ENCODE measurements at regions not wholly inside any gene's neighbourhood (a gene's known extent, or its start where the extent isn't known, plus 50 kb on each side); places are given as distances from the start of the nearest gene placed in this dataset.

DNA sequence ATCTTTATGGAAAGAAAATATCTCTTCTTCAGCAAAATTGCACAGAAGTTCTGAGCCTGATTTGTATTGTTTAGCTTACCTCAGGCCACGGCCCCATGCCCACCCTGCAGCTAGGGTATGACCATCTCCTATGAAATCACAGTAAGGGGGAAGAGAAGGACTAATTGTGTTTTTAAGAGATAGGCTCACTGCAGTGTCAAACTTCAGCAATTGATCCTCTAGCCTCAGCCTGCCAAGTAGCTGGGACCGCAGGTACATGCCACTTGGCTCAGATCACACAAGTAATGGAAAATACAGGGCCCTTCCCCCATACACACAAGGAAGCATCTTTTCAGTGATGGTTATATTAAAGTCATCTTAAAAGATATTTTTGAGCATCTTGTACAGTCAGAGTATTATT is 60.0 kb downstream of the DMAC1 start (continued):
- TF ChIP-seq HMGXB3 (CRISPR knock-in tag; IDR thresholded peaks at IDR 0.05; ENCODE audit: borderline replicate concordance): no peak
- TF ChIP-seq ZNF263 (CRISPR knock-in tag; IDR thresholded peaks at IDR 0.05): no peak
- TF ChIP-seq, protein P1, sequence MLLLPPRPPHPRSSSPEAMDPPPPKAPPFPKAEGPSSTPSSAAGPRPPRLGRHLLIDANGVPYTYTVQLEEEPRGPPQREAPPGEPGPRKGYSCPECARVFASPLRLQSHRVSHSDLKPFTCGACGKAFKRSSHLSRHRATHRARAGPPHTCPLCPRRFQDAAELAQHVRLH (CRISPR knock-in tag; IDR thresholded peaks at IDR 0.05; ENCODE audit: borderline replicate concordance, low read depth): no peak
- no peak for TF ChIP-seq RAD21 (CRISPR knock-in tag; IDR thresholded peaks at IDR 0.05)
- TF ChIP-seq, protein P2, sequence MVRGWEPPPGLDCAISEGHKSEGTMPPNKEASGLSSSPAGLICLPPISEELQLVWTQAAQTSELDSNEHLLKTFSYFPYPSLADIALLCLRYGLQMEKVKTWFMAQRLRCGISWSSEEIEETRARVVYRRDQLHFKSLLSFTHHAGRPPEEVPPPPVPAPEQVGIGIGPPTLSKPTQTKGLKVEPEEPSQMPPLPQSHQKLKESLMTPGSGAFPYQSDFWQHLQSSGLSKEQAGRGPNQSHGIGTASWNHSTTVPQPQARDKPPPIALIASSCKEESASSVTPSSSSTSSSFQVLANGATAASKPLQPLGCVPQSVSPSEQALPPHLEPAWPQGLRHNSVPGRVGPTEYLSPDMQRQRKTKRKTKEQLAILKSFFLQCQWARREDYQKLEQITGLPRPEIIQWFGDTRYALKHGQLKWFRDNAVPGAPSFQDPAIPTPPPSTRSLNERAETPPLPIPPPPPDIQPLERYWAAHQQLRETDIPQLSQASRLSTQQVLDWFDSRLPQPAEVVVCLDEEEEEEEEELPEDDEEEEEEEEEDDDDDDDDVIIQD (CRISPR knock-in tag; IDR thresholded peaks at IDR 0.05; ENCODE audit: low read depth): no peak

- Histone ChIP-seq H3K4me3 (replicated peaks in 1 of 3; ENCODE audit: insufficient read depth in 1 of 3, low read depth in 2 of 3, low read length in 3 of 3) (no peak overlapping the region), H3K4me1 (ENCODE audit: insufficient read depth, low read length) (no peaks in the 10 kb centered on the region), H3K27ac (ENCODE audit: extremely low read length, insufficient read depth, low read length) (no peak overlapping the region), H3K4me2 (ENCODE audit: low read depth, low read length) (no peak overlapping the region), H2AFZ (ENCODE audit: low read length) (no peak overlapping the region), H3K9me3 (ENCODE audit: low read length) (no peaks in the 10 kb centered on the region), H3K79me2 (ENCODE audit: insufficient read depth, low read length) (no peaks in the 10 kb centered on the region), H3K9ac (ENCODE audit: insufficient read depth, low read depth, low read length) (no peak overlapping the region), H3K27me3 (ENCODE audit: control insufficient read depth in 1 of 2, insufficient read depth in 2 of 2, low read length in 2 of 2) (no peaks in the 10 kb centered on the region), H4K20me1 (ENCODE audit: insufficient read depth, low read length) (no peaks in the 10 kb centered on the region), H3K36me3 (replicated peaks in 1 of 2; ENCODE audit: control insufficient read depth in 1 of 2, insufficient read depth in 2 of 2, low read length in 2 of 2) (no peaks in the 10 kb centered on the region)
- DNase-seq (ENCODE audit: low spot score): no peak
- TF ChIP-seq TBX3 (IDR thresholded peaks at IDR 0.05; ENCODE audit: borderline replicate concordance) (no peak), ZNF484 (CRISPR knock-in tag; IDR thresholded peaks at IDR 0.05; ENCODE audit: borderline replicate concordance, low read depth) (no peak), FOXJ3 (CRISPR knock-in tag; IDR thresholded peaks at IDR 0.05; ENCODE audit: borderline replicate concordance) (no peak), KLF15 (CRISPR knock-in tag; IDR thresholded peaks at IDR 0.05; ENCODE audit: borderline replicate concordance) (no peak), SOX13 (IDR thresholded peaks at IDR 0.05) (no peak), SOX13 (CRISPR knock-in tag; conservative IDR thresholded peaks at IDR 0.05 in 1 of 2, IDR thresholded peaks at IDR 0.05 in 1 of 2) (no peak), ZSCAN22 (CRISPR knock-in tag; IDR thresholded peaks at IDR 0.05) (no peak), ZNF7 (CRISPR knock-in tag; IDR thresholded peaks at IDR 0.05) (no peak), CERS6 (CRISPR knock-in tag; IDR thresholded peaks at IDR 0.05) (no peak), EHMT2 (IDR thresholded peaks at IDR 0.05; ENCODE audit: borderline replicate concordance, low read depth, low read length) (no peak)
- TF ChIP-seq, protein P3, sequence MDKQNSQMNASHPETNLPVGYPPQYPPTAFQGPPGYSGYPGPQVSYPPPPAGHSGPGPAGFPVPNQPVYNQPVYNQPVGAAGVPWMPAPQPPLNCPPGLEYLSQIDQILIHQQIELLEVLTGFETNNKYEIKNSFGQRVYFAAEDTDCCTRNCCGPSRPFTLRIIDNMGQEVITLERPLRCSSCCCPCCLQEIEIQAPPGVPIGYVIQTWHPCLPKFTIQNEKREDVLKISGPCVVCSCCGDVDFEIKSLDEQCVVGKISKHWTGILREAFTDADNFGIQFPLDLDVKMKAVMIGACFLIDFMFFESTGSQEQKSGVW (CRISPR knock-in tag; IDR thresholded peaks at IDR 0.05; ENCODE audit: borderline replicate concordance): no peak
- ATAC-seq: no peak
- 3% methylated on average over 2 of the region's 2 CpGs for WGBS (ENCODE audit: low lambda C conversion rate)
- POLR2A ChIA-PET: no interaction called here
- in situ Hi-C loops (cut with HindIII; ENCODE audit: extremely low pct_ligation_motif_present, low pct_unique_long_range_greater_than_20kb): no loop called here
- BruUV-seq (replicated peaks): no TSS peak
- CTCF ChIA-PET (ENCODE audit: low intra/inter-chr PET ratio, low total read pairs): no interaction called here
- intact Hi-C loops (cut with micrococcal nuclease; ENCODE audit: unreplicated experiment): loop anchor here (10.0 kb wide), 1 partner anchor 109 kb away; no protein-coding TSS in a partner anchor
- no peak for FAIRE-seq
Measured at GRCh38 chr9:7735311-7735710, 64.3 kb downstream of the DMAC1 start.

Data from HepG2 (cell line).